Activated B cell treated with CpG ODN at 0.5 μM for 24 hours (primary cell): ENCODE measurements at regions not wholly inside any gene's neighbourhood (a gene's known extent, or its start where the extent isn't known, plus 50 kb on each side); places are given as distances from the start of the nearest gene placed in this dataset.
"Not testable (repeated sequence)": the region's sequence is repeated elsewhere in the genome, so short reads cannot be mapped to it uniquely, and the experiment has no call there.

Source experiments
- ATAC-seq: fragments of 200-7000 bp; cut with Tn5 transposase; one replicate; pipeline ENCODE4 v1.10.0; 2021; ENCODE audit warnings: low read depth, mild to moderate bottlenecking, moderate library complexity
- CTCF ChIA-PET: fragments of 350-600 bp; sonication (Branson Sonifier 250); formaldehyde crosslinking; loops from one replicate; lab custom pipeline; 2021; ENCODE audit warnings: antibody characterized with exemption; lab: Charles Lee
- POLR2A ChIA-PET: fragments of 350-600 bp; sonication (Branson Sonifier 250); formaldehyde crosslinking; loops from one replicate; lab custom pipeline; 2021; ENCODE audit warnings: antibody characterized with exemption; lab: Charles Lee
- DNase-seq: peaks from one replicate; pipeline ENCODE4 v3.0.0; 2022
- H3K27ac Mint-ChIP-seq: one replicate; pipeline ENCODE4 v1.8.0; 2020; ENCODE audit warnings: mixed read lengths
- H3K27me3 Mint-ChIP-seq: one replicate; pipeline ENCODE4 v1.8.0; 2021; ENCODE audit warnings: mixed read lengths
- H3K36me3 Mint-ChIP-seq: one replicate; pipeline ENCODE4 v1.8.0; 2021; ENCODE audit warnings: low read depth, mixed read lengths
- H3K4me1 Mint-ChIP-seq: one replicate; pipeline ENCODE4 v1.8.0; 2021; ENCODE audit warnings: mixed read lengths
- H3K4me3 Mint-ChIP-seq: one replicate; pipeline ENCODE4 v1.8.0; 2020; ENCODE audit warnings: mild to moderate bottlenecking, mixed read lengths
- H3K9me3 Mint-ChIP-seq: one replicate; pipeline ENCODE4 v1.8.0; 2020; ENCODE audit warnings: mixed read lengths
- CTCF ChIP-seq: fragments of 200-600 bp; IDR thresholded peaks from one replicate; pipeline ENCODE4 v1.8.0; 2022; ENCODE audit warnings: antibody characterized with exemption, mild to moderate bottlenecking
- intact Hi-C: fragments of 100-400 bp; cut with micrococcal nuclease; formaldehyde crosslinking; loops from one replicate; pipeline ENCODE4 v1.15.1; 2024

- intact Hi-C loops, result no loop called here
- no peaks in the 10 kb centered on the region for H3K36me3 Mint-ChIP-seq
- CTCF ChIA-PET, result no interaction called here
- POLR2A ChIA-PET, result no interaction called here
- H3K27me3 Mint-ChIP-seq, result peaks cover 3% of the 10 kb centered on the region
- ATAC-seq (no peak), DNase-seq (no peak)
- no peak overlapping the region for H3K27ac Mint-ChIP-seq
- peaks cover 3% of the 10 kb centered on the region for H3K9me3 Mint-ChIP-seq
- no peak for TF ChIP-seq CTCF
- H3K4me3 Mint-ChIP-seq, result no peak overlapping the region
- H3K4me1 Mint-ChIP-seq, result no peaks in the 10 kb centered on the region
Observed at GRCh38 chr2:109722026-109722425, 72.1 kb upstream of the RGPD5 start.

DNA sequence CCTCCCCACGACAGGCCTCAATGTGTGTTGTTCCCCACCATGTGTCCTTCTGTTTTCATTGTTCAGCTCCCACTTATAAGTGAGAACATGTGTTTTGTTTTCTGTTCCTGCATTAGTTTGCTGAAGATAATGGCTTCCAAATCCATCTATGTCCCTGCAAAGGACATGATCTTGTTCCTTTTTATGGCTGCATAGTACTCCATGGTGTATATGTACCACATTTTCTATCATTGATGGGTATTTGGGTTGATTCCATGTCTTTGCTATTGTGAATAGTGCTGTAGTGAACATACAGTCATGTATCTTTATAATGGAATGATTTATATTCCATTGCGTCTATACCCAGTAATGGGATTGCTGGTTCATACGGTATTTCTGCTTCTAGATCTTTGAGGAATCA lies 71.5 kb upstream of the RGPD5 start:
- H3K4me1 Mint-ChIP-seq, ATAC-seq, CTCF ChIA-PET, H3K36me3 Mint-ChIP-seq, POLR2A ChIA-PET, H3K27ac Mint-ChIP-seq, DNase-seq, intact Hi-C loops, H3K9me3 Mint-ChIP-seq, H3K27me3 Mint-ChIP-seq, H3K4me3 Mint-ChIP-seq: not testable (repeated sequence)

- H3K9me3 Mint-ChIP-seq, CTCF ChIA-PET, H3K27me3 Mint-ChIP-seq, H3K36me3 Mint-ChIP-seq, H3K27ac Mint-ChIP-seq, H3K4me1 Mint-ChIP-seq, DNase-seq, ATAC-seq, POLR2A ChIA-PET, intact Hi-C loops, H3K4me3 Mint-ChIP-seq: not testable (repeated sequence)
Observed at GRCh38 chr2:109723153-109723552, 71.0 kb upstream of the RGPD5 start.

DNA sequence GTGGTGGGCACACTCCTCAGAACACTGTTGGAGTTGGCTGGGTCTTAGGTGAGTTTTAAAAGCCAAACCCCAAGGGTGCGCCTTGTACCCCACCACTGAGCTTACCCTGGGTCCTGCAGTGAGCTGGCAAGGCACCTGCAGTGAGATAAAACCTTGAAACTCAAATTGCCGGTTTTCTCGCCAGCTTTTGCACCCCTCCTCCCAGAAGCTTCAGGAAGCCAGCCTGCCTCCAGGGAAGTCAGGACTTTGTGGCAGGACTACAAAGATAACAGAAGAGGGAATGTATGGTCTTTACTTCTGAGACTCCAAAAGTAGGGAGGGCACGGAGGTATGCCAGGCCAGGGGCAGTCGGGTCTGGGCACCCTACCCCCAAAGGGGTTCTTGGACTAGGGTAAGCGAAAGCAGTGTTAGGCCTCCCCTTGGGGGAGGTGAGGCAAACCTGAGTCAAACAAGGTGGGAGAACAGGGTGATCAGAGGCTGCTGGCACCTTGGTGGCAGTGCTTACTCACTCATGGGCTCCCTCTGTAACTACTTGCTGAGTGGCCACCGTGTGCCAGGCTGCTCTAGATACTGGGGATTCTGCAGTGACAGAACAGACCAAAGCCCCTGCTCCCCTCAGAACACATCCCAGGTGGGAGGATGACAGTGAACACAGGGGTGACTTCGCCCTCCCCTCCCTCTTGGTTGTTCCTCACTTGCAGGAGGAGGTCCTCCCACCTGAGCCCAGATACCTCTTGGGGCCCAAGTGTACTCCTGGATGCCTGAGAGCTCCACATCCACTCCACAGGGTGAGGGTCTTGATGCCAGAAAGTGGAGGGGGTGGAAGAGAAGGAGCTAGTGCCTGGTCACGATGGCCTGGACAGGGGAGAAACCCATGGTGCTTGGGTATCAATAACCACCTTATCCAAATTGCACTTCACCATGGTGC lies 69.3 kb upstream of the RGPD5 start:
- no peak for TF ChIP-seq CTCF
- no peaks in the 10 kb centered on the region for H3K36me3 Mint-ChIP-seq
- no peak overlapping the region for H3K27ac Mint-ChIP-seq
- H3K27me3 Mint-ChIP-seq, result peaks cover 6% of the 10 kb centered on the region
- H3K9me3 Mint-ChIP-seq, result peaks cover 8% of the 10 kb centered on the region
- DNase-seq (no peak), ATAC-seq (no peak)
- ChIA-PET CTCF (no interaction called here), POLR2A (no interaction called here)
- no peak overlapping the region for H3K4me3 Mint-ChIP-seq
- H3K4me1 Mint-ChIP-seq, result no peaks in the 10 kb centered on the region
- intact Hi-C loops, result no loop called here

GRCh38 chr2:109726379-109727270 lies 67.5 kb upstream of the RGPD5 start:
- intact Hi-C loops, result no loop called here
- ChIA-PET CTCF (no interaction called here), POLR2A (no interaction called here)
- H3K4me1 Mint-ChIP-seq, result no peaks in the 10 kb centered on the region
- no peaks in the 10 kb centered on the region for H3K36me3 Mint-ChIP-seq
- H3K9me3 Mint-ChIP-seq, result peaks cover 10% of the 10 kb centered on the region
- no peak overlapping the region for H3K27ac Mint-ChIP-seq
- peaks cover 4% of the 10 kb centered on the region for H3K27me3 Mint-ChIP-seq
- DNase-seq (no peak), ATAC-seq (no peak)
- TF ChIP-seq CTCF, result no peak
- H3K4me3 Mint-ChIP-seq, result no peak overlapping the region

- no peak overlapping the region for H3K27ac Mint-ChIP-seq
- H3K4me1 Mint-ChIP-seq, result no peaks in the 10 kb centered on the region
- CTCF ChIA-PET, result no interaction called here
- POLR2A ChIA-PET, result no interaction called here
- no peak for ATAC-seq
- intact Hi-C loops, result no loop called here
- no peak for DNase-seq
- H3K27me3 Mint-ChIP-seq, result peaks cover 8% of the 10 kb centered on the region
- no peak for TF ChIP-seq CTCF
- no peaks in the 10 kb centered on the region for H3K36me3 Mint-ChIP-seq
- H3K9me3 Mint-ChIP-seq, result peaks cover 10% of the 10 kb centered on the region
- H3K4me3 Mint-ChIP-seq, result no peak overlapping the region
Observed at GRCh38 chr2:109727929-109728447, 66.1 kb upstream of the RGPD5 start.

GRCh38 chr2:109733746-109734145 lies 60.4 kb upstream of the RGPD5 start:
- H3K4me3 Mint-ChIP-seq, H3K9me3 Mint-ChIP-seq, H3K27ac Mint-ChIP-seq, DNase-seq, ATAC-seq, POLR2A ChIA-PET, H3K36me3 Mint-ChIP-seq, CTCF ChIA-PET, H3K4me1 Mint-ChIP-seq, intact Hi-C loops: not testable (repeated sequence)
- H3K27me3 Mint-ChIP-seq, result peaks cover 15% of the 10 kb centered on the region
